ENCODE measurements at regions not wholly inside any gene's neighbourhood (a gene's known extent, or its start where the extent isn't known, plus 50 kb on each side); places are given as distances from the start of the nearest gene placed in this dataset.

- TF ChIP-seq POLR2A (IDR thresholded peaks at IDR 0.05) (no peak), CTCF (IDR thresholded peaks at IDR 0.05) (no peak)
These were observed 1049.8 kb upstream of the CHAC2 start for GRCh38 chr2:52717836-52718235.

All from Peyer's patch (tissue), 4 donors.